ENCODE measurements at regions not wholly inside any gene's neighbourhood (a gene's known extent, or its start where the extent isn't known, plus 50 kb on each side); places are given as distances from the start of the nearest gene placed in this dataset.

DNA sequence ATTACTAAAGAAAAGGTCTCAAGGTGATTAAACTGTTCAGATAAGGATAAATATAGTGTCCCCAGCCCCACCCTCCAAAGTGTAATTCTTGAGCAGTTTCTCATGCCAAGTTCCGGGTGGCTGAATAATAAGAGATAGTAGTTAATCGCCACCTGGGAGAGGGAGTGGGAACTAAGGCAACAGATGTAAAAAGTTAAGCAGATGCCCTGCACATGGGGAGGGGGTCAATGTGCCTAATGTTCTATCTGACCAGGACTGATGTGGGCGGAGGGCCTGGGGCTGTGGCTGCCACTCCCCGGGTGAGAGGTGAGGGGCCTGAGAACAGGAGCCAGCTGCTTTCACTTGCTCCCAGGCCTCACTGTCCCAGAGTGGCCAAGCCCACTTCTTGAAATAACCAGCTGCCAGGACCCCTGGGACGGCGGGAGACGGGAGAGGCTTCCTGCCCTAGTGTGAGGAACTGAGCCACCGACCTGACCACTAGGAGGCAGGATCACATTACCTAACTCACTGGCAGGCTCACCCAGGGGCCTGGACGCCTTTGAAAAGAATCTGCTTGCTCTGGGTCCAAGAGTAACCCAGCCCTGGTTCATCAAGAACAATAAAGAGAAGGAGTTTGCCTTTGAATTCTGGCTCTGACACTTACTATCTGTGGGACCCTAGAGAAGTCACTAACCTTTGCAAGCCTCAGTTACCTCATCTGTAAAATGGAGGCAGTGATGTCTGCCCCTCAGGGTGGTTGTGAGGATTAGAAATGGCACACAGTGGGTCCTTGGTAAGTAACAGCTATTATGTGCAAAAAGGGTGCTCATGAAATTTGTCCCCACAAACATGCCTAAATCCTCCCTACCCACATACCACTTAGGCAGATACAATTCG, 179.2 kb downstream of the ATG4C start:
- Histone ChIP-seq H3K4me2 (replicated peaks; ENCODE audit: extremely low read depth, low read length, poor library complexity, severe bottlenecking) (no peak overlapping the region), H3K9ac (ENCODE audit: insufficient read depth, low read length, poor library complexity, severe bottlenecking) (no peak overlapping the region), H4K20me1 (ENCODE audit: insufficient read depth, low read length) (no peaks in the 10 kb centered on the region), H3K9me3 (replicated peaks in 1 of 2; ENCODE audit: control insufficient read depth in 1 of 2, insufficient read depth in 1 of 2, low read length in 2 of 2) (no peaks in the 10 kb centered on the region), H3K4me3 (replicated peaks in 1 of 3; ENCODE audit: low read depth in 2 of 3, low read length in 3 of 3) (no peak overlapping the region), H3K4me1 (ENCODE audit: control insufficient read depth in 1 of 2, insufficient read depth in 2 of 2, low read length in 2 of 2) (no peaks in the 10 kb centered on the region), H3K27ac (ENCODE audit: low read depth in 1 of 2, low read length in 2 of 2) (no peak overlapping the region), H3K27me3 (ENCODE audit: control insufficient read depth in 2 of 2, insufficient read depth in 2 of 2, low read length in 2 of 2) (no peaks in the 10 kb centered on the region), H3K79me2 (ENCODE audit: insufficient read depth, low read length) (no peaks in the 10 kb centered on the region), H2AFZ (ENCODE audit: insufficient read depth, low read depth, low read length, poor library complexity, severe bottlenecking) (no peak overlapping the region), H3K36me3 (replicated peaks in 1 of 2; ENCODE audit: control insufficient read depth in 1 of 2, insufficient read depth in 2 of 2, low read length in 2 of 2) (no peaks in the 10 kb centered on the region)
- 36% methylated on average over 8 of the region's 10 CpGs for WGBS (ENCODE audit: insufficient coverage)
- Mint-ChIP-seq H3K9me3 (no peaks in the 10 kb centered on the region), H3K36me3 (no peaks in the 10 kb centered on the region), H3K4me3 (no peak overlapping the region), H3K27me3 (ENCODE audit: low read depth in 3 of 3) (peaks cover 7 to 9% (median 8%) of the 10 kb centered on the region in 3 donors), H3K4me1 (no peaks in the 10 kb centered on the region), H3K27ac (peak overlapping the region in 1 of 7 donors; percentile 31)
- DNase-seq = no peak
- intact Hi-C loops (cut with micrococcal nuclease) = no loop called here
- TF ChIP-seq, protein P1, sequence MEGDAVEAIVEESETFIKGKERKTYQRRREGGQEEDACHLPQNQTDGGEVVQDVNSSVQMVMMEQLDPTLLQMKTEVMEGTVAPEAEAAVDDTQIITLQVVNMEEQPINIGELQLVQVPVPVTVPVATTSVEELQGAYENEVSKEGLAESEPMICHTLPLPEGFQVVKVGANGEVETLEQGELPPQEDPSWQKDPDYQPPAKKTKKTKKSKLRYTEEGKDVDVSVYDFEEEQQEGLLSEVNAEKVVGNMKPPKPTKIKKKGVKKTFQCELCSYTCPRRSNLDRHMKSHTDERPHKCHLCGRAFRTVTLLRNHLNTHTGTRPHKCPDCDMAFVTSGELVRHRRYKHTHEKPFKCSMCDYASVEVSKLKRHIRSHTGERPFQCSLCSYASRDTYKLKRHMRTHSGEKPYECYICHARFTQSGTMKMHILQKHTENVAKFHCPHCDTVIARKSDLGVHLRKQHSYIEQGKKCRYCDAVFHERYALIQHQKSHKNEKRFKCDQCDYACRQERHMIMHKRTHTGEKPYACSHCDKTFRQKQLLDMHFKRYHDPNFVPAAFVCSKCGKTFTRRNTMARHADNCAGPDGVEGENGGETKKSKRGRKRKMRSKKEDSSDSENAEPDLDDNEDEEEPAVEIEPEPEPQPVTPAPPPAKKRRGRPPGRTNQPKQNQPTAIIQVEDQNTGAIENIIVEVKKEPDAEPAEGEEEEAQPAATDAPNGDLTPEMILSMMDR (IDR thresholded peaks at IDR 0.05) = peak; percentile 23

DNA sequence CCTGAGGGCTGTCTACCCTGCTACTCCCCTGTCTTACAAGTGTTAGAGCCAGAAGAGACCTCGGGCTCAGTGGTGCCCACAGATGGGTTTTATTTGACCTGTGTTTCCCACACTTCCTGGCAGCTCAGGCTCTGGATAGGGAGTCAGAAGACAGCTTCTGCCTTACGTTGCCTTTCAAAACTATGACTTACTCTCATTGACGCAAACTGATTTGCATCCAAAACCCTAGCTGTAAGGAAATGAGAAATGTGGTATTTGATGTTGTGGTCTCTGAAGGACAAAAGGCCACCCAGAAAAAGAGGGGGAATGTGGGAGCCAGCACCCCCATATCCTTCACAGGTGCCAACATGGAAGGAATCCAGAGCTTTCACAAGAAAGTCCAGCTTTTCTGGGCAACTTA, 180.2 kb downstream of the ATG4C start:
- no peaks in the 10 kb centered on the region for H3K4me1 Mint-ChIP-seq
- intact Hi-C loops (cut with micrococcal nuclease) = no loop called here
- no peak for DNase-seq
- WGBS (ENCODE audit: insufficient coverage) = no CpG with 5 or more reads among the region's 3 CpGs
- Histone ChIP-seq H3K9ac (ENCODE audit: insufficient read depth, low read length, poor library complexity, severe bottlenecking) (no peak overlapping the region), H2AFZ (ENCODE audit: insufficient read depth, low read depth, low read length, poor library complexity, severe bottlenecking) (no peak overlapping the region), H3K27ac (ENCODE audit: low read depth in 1 of 2, low read length in 2 of 2) (no peak overlapping the region), H3K4me2 (replicated peaks; ENCODE audit: extremely low read depth, low read length, poor library complexity, severe bottlenecking) (no peak overlapping the region), H4K20me1 (ENCODE audit: insufficient read depth, low read length) (no peaks in the 10 kb centered on the region), H3K79me2 (ENCODE audit: insufficient read depth, low read length) (no peaks in the 10 kb centered on the region), H3K4me3 (replicated peaks in 1 of 3; ENCODE audit: low read depth in 2 of 3, low read length in 3 of 3) (no peak overlapping the region), H3K27me3 (ENCODE audit: control insufficient read depth in 2 of 2, insufficient read depth in 2 of 2, low read length in 2 of 2) (no peaks in the 10 kb centered on the region), H3K36me3 (replicated peaks in 1 of 2; ENCODE audit: control insufficient read depth in 1 of 2, insufficient read depth in 2 of 2, low read length in 2 of 2) (no peaks in the 10 kb centered on the region), H3K4me1 (ENCODE audit: control insufficient read depth in 1 of 2, insufficient read depth in 2 of 2, low read length in 2 of 2) (no peaks in the 10 kb centered on the region), H3K9me3 (replicated peaks in 1 of 2; ENCODE audit: control insufficient read depth in 1 of 2, insufficient read depth in 1 of 2, low read length in 2 of 2) (no peaks in the 10 kb centered on the region)
- TF ChIP-seq, protein P1 (IDR thresholded peaks at IDR 0.05) = no peak
- no peak overlapping the region for H3K27ac Mint-ChIP-seq
- peaks cover 7 to 9% (median 8%) of the 10 kb centered on the region in 3 donors for H3K27me3 Mint-ChIP-seq (ENCODE audit: low read depth in 3 of 3)
- no peaks in the 10 kb centered on the region for H3K9me3 Mint-ChIP-seq
- H3K4me3 Mint-ChIP-seq = no peak overlapping the region
- no peaks in the 10 kb centered on the region for H3K36me3 Mint-ChIP-seq

Data from CD14-positive monocyte (primary cell).